ENCODE measurements at regions not wholly inside any gene's neighbourhood (a gene's known extent, or its start where the extent isn't known, plus 50 kb on each side); places are given as distances from the start of the nearest gene placed in this dataset.

GRCh38 chr5:90220554-90220953 lies 189.0 kb downstream of the CETN3 start:
- no peak for TF ChIP-seq CTCF (IDR thresholded peaks at IDR 0.05)
- TF ChIP-seq POLR2A (IDR thresholded peaks at IDR 0.05): no peak
